Mesenchymal stem cell (in vitro differentiated cells and primary cell): ENCODE measurements at regions not wholly inside any gene's neighbourhood (a gene's known extent, or its start where the extent isn't known, plus 50 kb on each side); places are given as distances from the start of the nearest gene placed in this dataset.
A peak's percentile ranks its signal among the peaks of the same experiment; 100 is the strongest.

ENCODE experiments used
- DNase-seq: peaks from one replicate; pipeline ENCODE4 v3.0.0-alpha.2; 2013
- H2AFZ ChIP-seq: one replicate; pipeline ENCODE4 v1.6.1; 2013; ENCODE audit warnings: low read depth, mild to moderate bottlenecking, control low read depth, inconsistent platforms, low read length, moderate library complexity
- H2AK5ac ChIP-seq: 2 replicates; pipeline ENCODE4 v1.6.1; 2013; ENCODE audit warnings: low read length, moderate library complexity, mild to moderate bottlenecking, inconsistent platforms; ENCODE audit not compliant: severe bottlenecking
- H2BK120ac ChIP-seq: one replicate; pipeline ENCODE4 v1.6.1; 2013; ENCODE audit warnings: low read depth, mild to moderate bottlenecking, inconsistent platforms, low read length, moderate library complexity
- H2BK12ac ChIP-seq, 2 experiments: one replicate each; pipeline ENCODE4 v1.6.1; 2013; ENCODE audit warnings: inconsistent platforms in 2 of 2, low read length in 2 of 2, mild to moderate bottlenecking in 2 of 2, moderate library complexity in 2 of 2, control low read depth in 1 of 2
- H2BK15ac ChIP-seq: one replicate; pipeline ENCODE4 v1.6.1; 2013; ENCODE audit warnings: mild to moderate bottlenecking, low read depth, inconsistent platforms; ENCODE audit not compliant: poor library complexity, severe bottlenecking
- H2BK5ac ChIP-seq: 2 replicates; pipeline ENCODE4 v1.6.1; 2013; ENCODE audit warnings: low read depth, mild to moderate bottlenecking, low read length, control low read depth, inconsistent platforms; ENCODE audit not compliant: poor library complexity, severe bottlenecking
- H3K14ac ChIP-seq, 2 experiments: one replicate each; pipeline ENCODE4 v1.6.1; 2013; ENCODE audit warnings: inconsistent platforms in 2 of 2, low read length in 2 of 2, control low read depth in 1 of 2, mild to moderate bottlenecking in 1 of 2, moderate library complexity in 1 of 2
- H3K18ac ChIP-seq, 2 experiments: one replicate each; pipeline ENCODE4 v1.6.1; 2013; ENCODE audit warnings: inconsistent platforms in 2 of 2, low read length in 2 of 2, control low read depth in 1 of 2, low read depth in 1 of 2, mild to moderate bottlenecking in 1 of 2
- H3K23ac ChIP-seq, 2 experiments: one replicate each; pipeline ENCODE4 v1.6.1; 2013; ENCODE audit warnings: inconsistent platforms in 2 of 2, low read length in 2 of 2, mild to moderate bottlenecking in 2 of 2, moderate library complexity in 2 of 2, control low read depth in 1 of 2
- H3K27ac ChIP-seq: 2 replicates; pipeline ENCODE4 v1.5.1; 2013; ENCODE audit warnings: mild to moderate bottlenecking, moderate library complexity, low read length, control low read depth, inconsistent platforms; ENCODE audit not compliant: poor library complexity, severe bottlenecking
- H3K27me3 ChIP-seq, 2 experiments: 2 replicates each; pipeline versions ENCODE4 v1.6.1 to v1.7.0; 2013; ENCODE audit warnings: low read length in 2 of 2, mild to moderate bottlenecking in 2 of 2, moderate library complexity in 2 of 2, control low read depth in 1 of 2, inconsistent platforms in 1 of 2; ENCODE audit not compliant: control insufficient read depth in 1 of 2, insufficient read depth in 1 of 2
- H3K36me3 ChIP-seq, 2 experiments: 2 replicates each; pipeline versions ENCODE4 v1.6.1 to v1.7.0; 2013; ENCODE audit warnings: low read length in 2 of 2, control low read depth in 1 of 2, inconsistent platforms in 1 of 2, low read depth in 1 of 2, mild to moderate bottlenecking in 1 of 2; ENCODE audit not compliant: insufficient read depth in 2 of 2, control insufficient read depth in 1 of 2
- H3K4ac ChIP-seq, 2 experiments: one replicate each; pipeline ENCODE4 v1.6.1; 2013; ENCODE audit warnings: inconsistent platforms in 2 of 2, low read length in 2 of 2, mild to moderate bottlenecking in 2 of 2, moderate library complexity in 2 of 2, control low read depth in 1 of 2, low read depth in 1 of 2
- H3K4me1 ChIP-seq: 2 replicates; pipeline ENCODE4 v1.6.1; 2013; ENCODE audit warnings: low read depth, low read length, control low read depth; ENCODE audit not compliant: control insufficient read depth, insufficient read depth
- H3K4me2 ChIP-seq: 2 replicates; pipeline ENCODE4 v1.6.1; 2013; ENCODE audit warnings: low read length, mild to moderate bottlenecking, inconsistent platforms; ENCODE audit not compliant: poor library complexity, severe bottlenecking
- H3K4me3 ChIP-seq, 2 experiments: 2 replicates each; pipeline versions ENCODE4 v1.5.1 to v1.7.0; 2013; ENCODE audit warnings: low read length in 2 of 2, mild to moderate bottlenecking in 2 of 2, control low read depth in 1 of 2, low read depth in 1 of 2; ENCODE audit not compliant: insufficient read depth in 1 of 2
- H3K79me1 ChIP-seq: replicated peaks from 2 replicates; pipeline ENCODE4 v1.6.1; 2013; ENCODE audit warnings: mild to moderate bottlenecking, control low read depth, low read length, inconsistent platforms; ENCODE audit not compliant: poor library complexity, severe bottlenecking
- H3K9ac ChIP-seq: 2 replicates; pipeline ENCODE4 v1.7.0; 2013; ENCODE audit warnings: mild to moderate bottlenecking, low read length, moderate library complexity
- H3K9me3 ChIP-seq: 2 replicates; pipeline ENCODE4 v1.7.0; 2013; ENCODE audit warnings: mild to moderate bottlenecking, low read length; ENCODE audit not compliant: control insufficient read depth
- H4K8ac ChIP-seq: one replicate; pipeline ENCODE4 v1.6.1; 2013; ENCODE audit warnings: inconsistent platforms, mild to moderate bottlenecking, low read length, moderate library complexity
- H4K91ac ChIP-seq: one replicate; pipeline ENCODE4 v1.6.1; 2013; ENCODE audit warnings: mild to moderate bottlenecking, low read length, inconsistent platforms
- WGBS: methylation state at CpG from one replicate; pipeline ENCODE4 v1.1.7; 2013; ENCODE audit warnings: mixed read lengths; 5-methylcytosine and 5-hydroxymethylcytosine counted together

DNA sequence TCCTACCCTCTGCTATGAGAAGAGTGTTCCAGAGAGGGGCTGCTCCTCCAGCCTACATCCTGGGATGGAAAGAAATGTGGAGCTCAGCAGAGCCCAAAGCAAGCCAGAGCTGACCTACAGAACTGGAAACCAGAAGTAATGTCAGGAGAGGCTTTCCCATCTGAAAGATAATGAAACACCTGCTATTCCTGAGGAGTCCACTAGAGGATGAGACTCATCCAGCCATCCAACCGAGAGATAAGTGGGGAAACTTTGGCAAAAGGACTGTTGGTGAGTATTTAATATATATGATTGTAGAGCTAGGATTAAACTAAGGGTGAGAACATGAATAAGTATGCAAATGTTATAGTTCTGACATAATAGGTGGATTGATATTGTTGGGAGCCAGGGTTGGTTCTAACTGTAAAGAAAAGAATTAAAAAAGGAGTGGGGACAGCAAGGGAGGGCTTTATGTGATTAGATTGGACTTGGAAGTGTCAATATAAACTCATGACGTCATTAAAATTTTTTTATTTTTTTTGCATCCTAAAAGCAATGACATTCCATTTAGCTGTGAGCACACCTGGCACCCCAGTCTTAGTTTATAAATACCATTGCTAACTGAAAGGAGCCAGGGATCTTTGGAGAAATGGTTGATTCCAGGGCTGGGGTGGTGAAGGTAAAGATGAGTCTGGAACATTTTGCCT, 312.8 kb upstream of the NFE2L3 start:
- Histone ChIP-seq H3K4me1 (peaks cover 1% of the 10 kb centered on the region), H4K91ac (no peak overlapping the region), H3K14ac (no peak overlapping the region), H3K27ac (no peak overlapping the region), H2AFZ (no peak overlapping the region), H3K4me3 (no peak overlapping the region), H3K79me1 (no peaks in the 10 kb centered on the region), H2BK120ac (no peak overlapping the region), H2BK15ac (no peak overlapping the region), H3K9ac (no peak overlapping the region), H3K23ac (no peak overlapping the region), H3K36me3 (no peaks in the 10 kb centered on the region), H3K9me3 (no peaks in the 10 kb centered on the region), H2BK5ac (no peak overlapping the region), H3K18ac (peak overlapping the region in 1 of 2 experiments; percentile 11), H2BK12ac (no peak overlapping the region), H4K8ac (no peak overlapping the region), H3K4me2 (no peak overlapping the region), H2AK5ac (no peak overlapping the region), H3K27me3 (no peaks in the 10 kb centered on the region), H3K4ac (no peak overlapping the region)
- no peak for DNase-seq
- WGBS, result 78% methylated on average over 1 of the region's 2 CpGs

DNA sequence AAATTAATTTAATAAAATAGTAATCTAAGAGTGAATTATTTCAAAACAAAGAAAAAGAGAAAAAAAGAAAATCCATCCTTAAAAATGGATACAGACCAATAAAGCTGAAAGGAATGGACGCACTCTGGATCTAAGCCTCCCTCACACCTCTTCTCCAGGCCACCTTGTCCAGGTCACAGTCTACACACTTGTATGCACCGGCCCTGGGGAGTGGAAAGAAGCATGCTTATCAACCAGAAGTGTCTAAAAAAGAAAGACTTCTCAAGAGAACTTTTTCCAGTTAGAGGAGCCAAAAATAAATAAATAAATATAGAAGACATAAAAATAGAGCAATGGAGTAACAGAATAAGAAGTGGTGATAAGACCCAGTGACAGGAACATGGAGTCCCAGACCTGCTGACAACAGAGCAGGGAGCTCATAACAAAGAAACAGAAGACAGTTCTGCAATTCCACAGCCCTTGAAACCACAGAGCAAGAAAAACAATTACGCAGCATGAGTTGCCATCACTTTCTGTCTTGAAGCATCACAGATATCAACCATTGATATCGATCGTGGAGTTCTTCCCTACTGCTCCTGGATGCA, 311.7 kb upstream of the NFE2L3 start:
- Histone ChIP-seq H2BK12ac (no peak overlapping the region), H4K8ac (no peak overlapping the region), H3K27ac (no peak overlapping the region), H3K23ac (no peak overlapping the region), H3K9me3 (no peaks in the 10 kb centered on the region), H3K9ac (no peak overlapping the region), H3K36me3 (no peaks in the 10 kb centered on the region), H2AK5ac (no peak overlapping the region), H3K4me3 (no peak overlapping the region), H3K27me3 (no peaks in the 10 kb centered on the region), H3K4me1 (no peaks in the 10 kb centered on the region), H2BK5ac (no peak overlapping the region), H3K4me2 (no peak overlapping the region), H3K4ac (no peak overlapping the region), H4K91ac (no peak overlapping the region), H3K18ac (no peak overlapping the region), H2BK15ac (no peak overlapping the region), H2BK120ac (no peak overlapping the region), H3K14ac (no peak overlapping the region), H3K79me1 (no peaks in the 10 kb centered on the region), H2AFZ (no peak overlapping the region)
- peak; percentile 43 for DNase-seq
- WGBS, result 93% methylated on average over 3 of the region's 5 CpGs

DNA sequence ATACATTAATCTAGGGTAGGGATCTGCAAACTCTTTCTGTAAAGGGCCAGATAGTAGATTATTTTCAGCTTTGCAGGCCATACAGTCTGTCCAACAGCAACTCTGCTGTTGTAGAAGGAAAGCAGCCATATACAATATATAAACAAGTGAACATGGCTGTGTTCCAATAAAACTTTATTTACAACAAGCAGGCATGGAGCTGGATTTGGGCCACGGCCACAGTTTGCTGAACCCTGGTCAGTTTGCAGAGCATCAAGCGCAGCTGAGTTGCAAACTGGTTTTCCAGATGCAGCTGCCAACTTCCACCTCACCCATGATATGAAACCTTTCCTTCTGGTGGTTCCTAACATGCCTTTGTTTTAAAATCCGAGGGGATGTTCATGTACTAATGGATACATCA, 310.4 kb upstream of the NFE2L3 start:
- Histone ChIP-seq H2BK15ac (no peak overlapping the region), H3K18ac (peak overlapping the region in 1 of 2 experiments; percentile 52), H2BK12ac (no peak overlapping the region), H3K4me1 (peaks cover 3% of the 10 kb centered on the region), H3K23ac (no peak overlapping the region), H3K9ac (no peak overlapping the region), H2AFZ (no peak overlapping the region), H3K4me2 (no peak overlapping the region), H3K4me3 (no peak overlapping the region), H4K91ac (no peak overlapping the region), H3K36me3 (no peaks in the 10 kb centered on the region), H2AK5ac (no peak overlapping the region), H4K8ac (peak overlapping the region; percentile 22), H3K27me3 (no peaks in the 10 kb centered on the region), H3K27ac (no peak overlapping the region), H3K9me3 (no peaks in the 10 kb centered on the region), H3K14ac (no peak overlapping the region), H2BK120ac (no peak overlapping the region), H3K79me1 (no peaks in the 10 kb centered on the region), H3K4ac (no peak overlapping the region), H2BK5ac (no peak overlapping the region)
- 88% methylated on average over 3 of the region's 3 CpGs for WGBS
- DNase-seq, result no peak

DNA sequence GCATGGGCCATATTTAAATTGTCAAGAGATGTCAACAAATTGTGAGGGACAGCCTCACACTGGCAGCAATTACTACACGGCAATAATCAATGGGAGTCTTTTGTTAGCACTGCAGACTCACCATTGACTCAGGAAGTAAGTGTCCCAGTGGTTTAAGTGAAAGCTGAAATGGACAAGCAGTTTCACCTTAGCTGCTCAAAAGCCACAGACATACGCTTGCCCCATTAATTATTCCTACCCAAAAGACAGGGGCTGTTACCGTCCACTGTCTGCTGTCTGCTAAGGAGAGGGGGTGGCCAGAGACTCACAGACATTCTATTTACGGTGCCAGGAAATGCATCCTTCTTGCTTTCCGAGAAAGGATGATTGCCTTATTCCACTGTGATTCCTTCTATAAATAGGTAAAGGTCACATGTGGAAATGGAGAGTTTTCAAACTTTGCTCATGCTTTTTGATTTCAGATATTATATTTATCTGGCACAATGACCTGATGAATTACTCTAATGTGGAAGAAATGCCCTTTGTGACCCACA, 309.7 kb upstream of the NFE2L3 start:
- H2BK12ac ChIP-seq, result no peak overlapping the region
- peaks cover 5% of the 10 kb centered on the region for H3K4me1 ChIP-seq
- no peak overlapping the region for H3K23ac ChIP-seq
- no peak overlapping the region for H3K4me3 ChIP-seq
- H4K91ac ChIP-seq, result no peak overlapping the region
- H4K8ac ChIP-seq, result no peak overlapping the region
- no peaks in the 10 kb centered on the region for H3K27me3 ChIP-seq
- peak; percentile 40 for DNase-seq
- no peak overlapping the region for H3K14ac ChIP-seq
- H3K36me3 ChIP-seq, result no peaks in the 10 kb centered on the region
- no peaks in the 10 kb centered on the region for H3K79me1 ChIP-seq
- no peak overlapping the region for H3K4me2 ChIP-seq
- no peak overlapping the region for H2AK5ac ChIP-seq
- no peak overlapping the region for H2AFZ ChIP-seq
- no peak overlapping the region for H3K9ac ChIP-seq
- H3K4ac ChIP-seq, result no peak overlapping the region
- no peak overlapping the region for H3K27ac ChIP-seq
- H2BK5ac ChIP-seq, result no peak overlapping the region
- H2BK120ac ChIP-seq, result no peak overlapping the region
- 20% methylated on average over 4 of the region's 5 CpGs for WGBS
- H3K9me3 ChIP-seq, result no peaks in the 10 kb centered on the region
- no peak overlapping the region for H2BK15ac ChIP-seq
- H3K18ac ChIP-seq, result peak overlapping the region in 1 of 2 experiments; percentile 78
